PC-3 (cell line): ENCODE measurements at regions not wholly inside any gene's neighbourhood (a gene's known extent, or its start where the extent isn't known, plus 50 kb on each side); places are given as distances from the start of the nearest gene placed in this dataset.

ENCODE experiments used
- ATAC-seq: fragments of 200-7000 bp; cut with Tn5 transposase; 2 replicates; pipeline ENCODE4 v1.9.1; 2020; ENCODE audit warnings: mild to moderate bottlenecking, moderate library complexity
- BruUV-seq: library from RNA; stranded (reverse); fragments of 400-500 nt; replicated peaks from 2 replicates; lab custom pipeline; 2021; lab: Mats Ljungman, UMichigan
- CTCF ChIA-PET: fragments of 300-600 bp; sonication (Branson Sonifier 250); formaldehyde crosslinking; loops from one replicate; lab custom pipeline; 2022; ENCODE audit warnings: antibody characterized with exemption; lab: Charles Lee
- POLR2A ChIA-PET: fragments of 300-600 bp; sonication (Branson Sonifier 250); formaldehyde crosslinking; loops from one replicate; lab custom pipeline; 2022; ENCODE audit warnings: antibody characterized with exemption; ENCODE audit not compliant: unreplicated experiment; lab: Charles Lee
- DNase-seq: peaks from one replicate; pipeline ENCODE4 v3.0.0-alpha.2; 2015
- H2AFZ ChIP-seq: fragments of 300-600 bp; sonication (generic); 2 replicates; pipeline ENCODE4 v1.6.0; 2016; ENCODE audit warnings: antibody characterized with exemption, low read length
- H3F3A ChIP-seq: fragments of 300-600 bp; sonication (generic); one replicate; pipeline ENCODE4 v1.6.0; 2017; ENCODE audit warnings: antibody characterized with exemption, low read length, control low read depth, mild to moderate bottlenecking; ENCODE audit not compliant: unreplicated experiment
- H3K27ac ChIP-seq: fragments of 300-600 bp; sonication (generic); 2 replicates; pipeline ENCODE4 v1.5.1; 2016; ENCODE audit warnings: mild to moderate bottlenecking, low read length
- H3K27me3 ChIP-seq: fragments of 300-600 bp; sonication (generic); 2 replicates; pipeline ENCODE4 v1.6.1; 2016; ENCODE audit warnings: low read length, mixed read lengths
- H3K36me3 ChIP-seq: fragments of 300-600 bp; sonication (generic); 2 replicates; pipeline ENCODE4 v1.6.1; 2016; ENCODE audit warnings: low read depth, mixed run types, low read length, mixed read lengths
- H3K4me1 ChIP-seq: fragments of 300-600 bp; sonication (generic); 2 replicates; pipeline ENCODE4 v1.5.1; 2016; ENCODE audit warnings: low read length; ENCODE audit not compliant: insufficient read depth
- H3K4me2 ChIP-seq: fragments of 300-600 bp; sonication (generic); 2 replicates; pipeline ENCODE4 v1.6.0; 2016; ENCODE audit warnings: low read length
- H3K4me3 ChIP-seq: fragments of 300-600 bp; sonication (generic); 2 replicates; pipeline ENCODE4 v1.5.1; 2016; ENCODE audit warnings: mild to moderate bottlenecking, low read length, mixed read lengths
- H3K79me2 ChIP-seq: fragments of 300-600 bp; sonication (generic); 2 replicates; pipeline ENCODE4 v1.6.1; 2017; ENCODE audit warnings: low read length, mixed read lengths
- H3K9ac ChIP-seq: fragments of 300-600 bp; sonication (generic); 2 replicates; pipeline ENCODE4 v1.6.0; 2016; ENCODE audit warnings: mild to moderate bottlenecking, low read length
- H3K9me2 ChIP-seq: fragments of 300-600 bp; sonication (generic); replicated peaks from 2 replicates; pipeline ENCODE4 v1.6.1; 2016; ENCODE audit warnings: mixed run types, low read length, mixed read lengths
- H3K9me3 ChIP-seq: fragments of 300-600 bp; sonication (generic); 2 replicates; pipeline ENCODE4 v1.6.1; 2016; ENCODE audit warnings: low read length, mixed read lengths
- H4K20me1 ChIP-seq: fragments of 300-600 bp; sonication (generic); 2 replicates; pipeline ENCODE4 v1.6.1; 2016; ENCODE audit warnings: low read length, mixed read lengths
- CTCF ChIP-seq: fragments of 300-600 bp; sonication (generic); conservative IDR thresholded peaks from 2 replicates; pipeline ENCODE4 v1.5.1; 2017; ENCODE audit warnings: antibody characterized with exemption, low read depth, mild to moderate bottlenecking, low read length
- EZH2 ChIP-seq: fragments of 300-600 bp; sonication (generic); IDR thresholded peaks from one replicate; pipeline ENCODE4 v1.6.1; 2017; ENCODE audit warnings: antibody characterized with exemption, mild to moderate bottlenecking, low read length; ENCODE audit not compliant: unreplicated experiment
- EZH2phosphoT487 ChIP-seq: fragments of 300-600 bp; sonication (generic); IDR thresholded peaks from 2 replicates; pipeline ENCODE4 v1.6.1; 2018; ENCODE audit warnings: mild to moderate bottlenecking, antibody characterized with exemption, low read length, borderline replicate concordance
- intact Hi-C: fragments of 100-400 bp; cut with micrococcal nuclease; formaldehyde crosslinking; loops from 2 replicates; pipeline ENCODE4 v1.9.0; 2023

- H3K4me3 ChIP-seq: no peak overlapping the region
- TF ChIP-seq CTCF (no peak), EZH2phosphoT487 (no peak), EZH2 (no peak)
- ATAC-seq: no peak
- no peaks in the 10 kb centered on the region for H3K9me3 ChIP-seq
- H3K4me2 ChIP-seq: no peak overlapping the region
- H3K4me1 ChIP-seq: peaks cover 53% of the 10 kb centered on the region
- H3K79me2 ChIP-seq: no peaks in the 10 kb centered on the region
- H3K9me2 ChIP-seq: no peaks in the 10 kb centered on the region
- H3K9ac ChIP-seq: no peak overlapping the region
- no peaks in the 10 kb centered on the region for H3F3A ChIP-seq
- ChIA-PET POLR2A (interaction anchor here (0.7 kb wide), 1 partner anchor 302 kb away, joined by 3 read pairs; no protein-coding TSS in a partner anchor), CTCF (interaction anchor here (0.6 kb wide), 1 partner anchor 32 kb away, joined by 3 read pairs; no protein-coding TSS in a partner anchor)
- no peaks in the 10 kb centered on the region for H4K20me1 ChIP-seq
- H3K27ac ChIP-seq: no peak overlapping the region
- no peaks in the 10 kb centered on the region for H3K36me3 ChIP-seq
- no peaks in the 10 kb centered on the region for H3K27me3 ChIP-seq
- intact Hi-C loops: loop anchor here (2.0 to 10.0 kb wide), 4 partner anchors 113 to 551 kb away; no protein-coding TSS in a partner anchor
- BruUV-seq: no TSS peak
- no peak overlapping the region for H2AFZ ChIP-seq
- peak; percentile 55 for DNase-seq
These were observed 232.5 kb upstream of the ASCC3 start for GRCh38 chr6:101113468-101114260.

- ATAC-seq: peak; percentile 51
- TF ChIP-seq CTCF (peak; percentile 66), EZH2phosphoT487 (no peak), EZH2 (no peak)
- Histone ChIP-seq H3K36me3 (no peaks in the 10 kb centered on the region), H3K27me3 (no peaks in the 10 kb centered on the region), H3K9me2 (no peaks in the 10 kb centered on the region), H3K4me3 (no peak overlapping the region), H3K4me2 (peak overlapping the region; percentile 8; the same call in 1 of the 2 replicates), H3K79me2 (no peaks in the 10 kb centered on the region), H4K20me1 (no peaks in the 10 kb centered on the region), H2AFZ (peak overlapping the region; percentile 24; the same call in 1 of the 2 replicates), H3K4me1 (peaks cover 53% of the 10 kb centered on the region), H3K9me3 (no peaks in the 10 kb centered on the region), H3F3A (no peaks in the 10 kb centered on the region), H3K9ac (no peak overlapping the region), H3K27ac (no peak overlapping the region)
- ChIA-PET POLR2A (interaction anchor here (0.7 kb wide), 2 partner anchors 303 to 1647 kb away, joined by 3 to 7 read pairs; no protein-coding TSS in a partner anchor), CTCF (interaction anchor here (0.6 kb wide), 1 partner anchor 31 kb away, joined by 3 read pairs; no protein-coding TSS in a partner anchor)
- intact Hi-C loops: loop anchor here (2.0 to 10.0 kb wide), 5 partner anchors 32 to 550 kb away; no protein-coding TSS in a partner anchor
- DNase-seq: peak; percentile 58
- no TSS peak for BruUV-seq
These were observed 233.6 kb upstream of the ASCC3 start for GRCh38 chr6:101114703-101115102.

- DNase-seq (no peak), ATAC-seq (no peak)
- Histone ChIP-seq H3F3A (no peaks in the 10 kb centered on the region), H3K36me3 (no peaks in the 10 kb centered on the region), H3K4me3 (no peak overlapping the region), H3K9me2 (no peaks in the 10 kb centered on the region), H3K4me2 (no peak overlapping the region), H3K27me3 (no peaks in the 10 kb centered on the region), H3K9me3 (no peaks in the 10 kb centered on the region), H2AFZ (no peak overlapping the region), H3K4me1 (peaks cover 48% of the 10 kb centered on the region), H3K79me2 (no peaks in the 10 kb centered on the region), H3K27ac (no peak overlapping the region), H4K20me1 (no peaks in the 10 kb centered on the region), H3K9ac (no peak overlapping the region)
- POLR2A ChIA-PET: no interaction called here
- BruUV-seq: no TSS peak
- CTCF ChIA-PET: no interaction called here
- intact Hi-C loops: loop anchor here (5.0 to 10.0 kb wide), 2 partner anchors 34 to 548 kb away; no protein-coding TSS in a partner anchor
- TF ChIP-seq EZH2phosphoT487 (no peak), EZH2 (no peak), CTCF (no peak)
These were observed 235.2 kb upstream of the ASCC3 start for GRCh38 chr6:101116337-101116736.
